GM19240 (cell line): ENCODE measurements at regions not wholly inside any gene's neighbourhood (a gene's known extent, or its start where the extent isn't known, plus 50 kb on each side); places are given as distances from the start of the nearest gene placed in this dataset.

Source experiments
- DNase-seq: peaks from one replicate; pipeline ENCODE4 v3.0.0; 2011; ENCODE audit warnings: low spot score; ENCODE audit not compliant: insufficient read length

GRCh38 chr21:24418671-24419070 is 1188.6 kb downstream of the MRPL39 start:
- DNase-seq = no peak

- no peak for DNase-seq
These were observed 1195.9 kb downstream of the MRPL39 start for GRCh38 chr21:24411429-24411828.

GRCh38 chr21:24403221-24403620 is 1204.1 kb downstream of the MRPL39 start:
- no peak for DNase-seq

GRCh38 chr21:24395320-24395923 is 1211.9 kb downstream of the MRPL39 start:
- DNase-seq = no peak

- DNase-seq = no peak
These were observed 1232.1 kb downstream of the MRPL39 start for GRCh38 chr21:24375201-24375600.

GRCh38 chr21:24372506-24372905 is 1234.8 kb downstream of the MRPL39 start:
- no peak for DNase-seq

GRCh38 chr21:24369746-24370145 is 1237.5 kb downstream of the MRPL39 start:
- no peak for DNase-seq

- no peak for DNase-seq
These were observed 1238.0 kb downstream of the MRPL39 start for GRCh38 chr21:24369278-24369677.

- no peak for DNase-seq
These were observed 1239.3 kb downstream of the MRPL39 start for GRCh38 chr21:24367936-24368335.

GRCh38 chr21:24353492-24353891 is 1253.8 kb downstream of the MRPL39 start:
- no peak for DNase-seq

- no peak for DNase-seq
These were observed 1267.9 kb downstream of the MRPL39 start for GRCh38 chr21:24339406-24339805.

GRCh38 chr21:24336491-24336890 is 1270.8 kb downstream of the MRPL39 start:
- DNase-seq = no peak

- no peak for DNase-seq
These were observed 1283.7 kb downstream of the MRPL39 start for GRCh38 chr21:24323536-24323935.

GRCh38 chr21:24316277-24316922 is 1290.9 kb downstream of the MRPL39 start:
- no peak for DNase-seq

GRCh38 chr21:24310788-24311187 is 1296.5 kb downstream of the MRPL39 start:
- no peak for DNase-seq

GRCh38 chr21:24308183-24308582 is 1299.1 kb downstream of the MRPL39 start:
- no peak for DNase-seq

GRCh38 chr21:24302400-24302799 is 1304.9 kb downstream of the MRPL39 start:
- no peak for DNase-seq

GRCh38 chr21:24298040-24298439 is 1309.2 kb downstream of the MRPL39 start:
- DNase-seq = no peak

GRCh38 chr21:24294171-24294570 is 1313.1 kb downstream of the MRPL39 start:
- no peak for DNase-seq

GRCh38 chr21:24290151-24290833 is 1317.0 kb downstream of the MRPL39 start:
- DNase-seq = no peak

GRCh38 chr21:24289539-24289938 is 1317.7 kb downstream of the MRPL39 start:
- no peak for DNase-seq

- DNase-seq = no peak
These were observed 1326.7 kb downstream of the MRPL39 start for GRCh38 chr21:24280596-24280995.

- no peak for DNase-seq
These were observed 1328.6 kb downstream of the MRPL39 start for GRCh38 chr21:24278711-24279110.
